MCF 10A (cell line): ENCODE measurements at regions not wholly inside any gene's neighbourhood (a gene's known extent, or its start where the extent isn't known, plus 50 kb on each side); places are given as distances from the start of the nearest gene placed in this dataset.

Experiments
- BruUV-seq: library from RNA; stranded (reverse); fragments of 400-500 nt; replicated peaks from 2 replicates; lab custom pipeline; 2021; lab: Mats Ljungman, UMichigan
- CTCF ChIA-PET: fragments of 300-600 bp; sonication (Branson Sonifier 250); formaldehyde crosslinking; extraction: SDS; loops from one replicate; lab custom pipeline; 2021; ENCODE audit warnings: antibody characterized with exemption, inconsistent platforms; lab: Yijun Ruan, JAX
- POLR2A ChIA-PET: fragments of 300-600, 350-650 bp; sonication (Branson Sonifier 250); formaldehyde crosslinking; extraction: SDS; loops from one replicate; lab custom pipeline; 2020; ENCODE audit warnings: antibody characterized with exemption, inconsistent platforms; lab: Yijun Ruan, JAX
- DNase-seq: peaks from one replicate; pipeline ENCODE4 v3.0.0-alpha.2; 2018; ENCODE audit not compliant: unreplicated experiment
- H3K27ac Mint-ChIP-seq: one replicate; pipeline ENCODE4 v1.8.0; 2022; ENCODE audit warnings: mild to moderate bottlenecking, low read depth, mixed read lengths; ENCODE audit not compliant: unreplicated experiment
- H3K27me3 Mint-ChIP-seq: one replicate; pipeline ENCODE4 v1.8.0; 2022; ENCODE audit warnings: mixed read lengths; ENCODE audit not compliant: insufficient read depth, unreplicated experiment
- H3K36me3 Mint-ChIP-seq: one replicate; pipeline ENCODE4 v1.8.0; 2022; ENCODE audit warnings: mild to moderate bottlenecking, moderate library complexity, mixed read lengths; ENCODE audit not compliant: insufficient read depth, unreplicated experiment
- H3K4me1 Mint-ChIP-seq: one replicate; pipeline ENCODE4 v1.8.0; 2022; ENCODE audit warnings: mixed read lengths; ENCODE audit not compliant: insufficient read depth, unreplicated experiment
- H3K4me3 Mint-ChIP-seq: one replicate; pipeline ENCODE4 v1.8.0; 2022; ENCODE audit warnings: mild to moderate bottlenecking, moderate library complexity, mixed read lengths; ENCODE audit not compliant: unreplicated experiment
- H3K9me3 Mint-ChIP-seq: one replicate; pipeline ENCODE4 v1.8.0; 2022; ENCODE audit warnings: mixed read lengths; ENCODE audit not compliant: unreplicated experiment
- intact Hi-C: fragments of 100-400 bp; cut with micrococcal nuclease; formaldehyde crosslinking; loops from 2 replicates; pipeline ENCODE4 v1.14.1; 2022
- TF ChIP-seq, protein P1 (sequence below): fragments of 200-600 bp; IDR thresholded peaks from one replicate; pipeline ENCODE4 v1.8.0; 2022; ENCODE audit warnings: antibody characterized with exemption, mild to moderate bottlenecking; ENCODE audit not compliant: unreplicated experiment

DNA sequence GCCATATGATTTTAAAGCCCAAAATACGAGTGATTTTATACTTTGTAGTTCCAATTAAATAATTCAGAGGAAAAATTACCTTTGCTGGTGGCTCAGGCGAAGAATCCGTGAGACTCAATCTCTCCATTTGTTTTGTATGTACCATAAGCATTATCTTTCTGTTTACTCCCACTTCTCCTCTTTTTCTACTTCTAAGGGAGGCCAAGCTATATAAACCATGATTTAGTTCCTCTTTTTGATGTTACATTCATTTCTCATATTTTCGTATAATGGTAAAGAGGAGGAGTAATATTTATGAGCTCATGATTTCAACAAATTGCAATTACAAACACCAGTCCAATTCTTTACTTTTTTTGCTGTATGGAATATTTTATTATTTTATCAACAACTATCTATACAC lies 50.6 kb upstream of the TES start:
- intact Hi-C loops = no loop called here
- no peak for DNase-seq
- H3K4me1 Mint-ChIP-seq = no peaks in the 10 kb centered on the region
- no peak overlapping the region for H3K4me3 Mint-ChIP-seq
- no peak overlapping the region for H3K27ac Mint-ChIP-seq
- no peaks in the 10 kb centered on the region for H3K36me3 Mint-ChIP-seq
- CTCF ChIA-PET = interaction anchor here (0.6 to 5.0 kb wide), 3 partner anchors 13 to 155 kb away, joined by 3 to 33 read pairs (median 5); no protein-coding TSS in a partner anchor
- H3K27me3 Mint-ChIP-seq = peaks cover 44% of the 10 kb centered on the region
- POLR2A ChIA-PET = interaction anchor here (1.0 kb wide), 1 partner anchor 10 kb away, joined by 3 read pairs; no protein-coding TSS in a partner anchor
- no TSS peak for BruUV-seq
- TF ChIP-seq, protein P1, sequence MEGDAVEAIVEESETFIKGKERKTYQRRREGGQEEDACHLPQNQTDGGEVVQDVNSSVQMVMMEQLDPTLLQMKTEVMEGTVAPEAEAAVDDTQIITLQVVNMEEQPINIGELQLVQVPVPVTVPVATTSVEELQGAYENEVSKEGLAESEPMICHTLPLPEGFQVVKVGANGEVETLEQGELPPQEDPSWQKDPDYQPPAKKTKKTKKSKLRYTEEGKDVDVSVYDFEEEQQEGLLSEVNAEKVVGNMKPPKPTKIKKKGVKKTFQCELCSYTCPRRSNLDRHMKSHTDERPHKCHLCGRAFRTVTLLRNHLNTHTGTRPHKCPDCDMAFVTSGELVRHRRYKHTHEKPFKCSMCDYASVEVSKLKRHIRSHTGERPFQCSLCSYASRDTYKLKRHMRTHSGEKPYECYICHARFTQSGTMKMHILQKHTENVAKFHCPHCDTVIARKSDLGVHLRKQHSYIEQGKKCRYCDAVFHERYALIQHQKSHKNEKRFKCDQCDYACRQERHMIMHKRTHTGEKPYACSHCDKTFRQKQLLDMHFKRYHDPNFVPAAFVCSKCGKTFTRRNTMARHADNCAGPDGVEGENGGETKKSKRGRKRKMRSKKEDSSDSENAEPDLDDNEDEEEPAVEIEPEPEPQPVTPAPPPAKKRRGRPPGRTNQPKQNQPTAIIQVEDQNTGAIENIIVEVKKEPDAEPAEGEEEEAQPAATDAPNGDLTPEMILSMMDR = no peak
- H3K9me3 Mint-ChIP-seq = no peaks in the 10 kb centered on the region
